Stimulated activated CD8-positive, alpha-beta memory T cell treated with anti-CD3 and anti-CD28 coated beads, Interleukin-4, amount 100 ng/mL, for 1 hour (primary cell): ENCODE measurements at regions not wholly inside any gene's neighbourhood (a gene's known extent, or its start where the extent isn't known, plus 50 kb on each side); places are given as distances from the start of the nearest gene placed in this dataset.

Experiments used
- DNase-seq, 2 donors: peaks; one replicate each; pipeline ENCODE4 v3.0.0-alpha.2; 2020; ENCODE audit warnings: low read depth in 2 of 2, low spot score in 1 of 2

DNA sequence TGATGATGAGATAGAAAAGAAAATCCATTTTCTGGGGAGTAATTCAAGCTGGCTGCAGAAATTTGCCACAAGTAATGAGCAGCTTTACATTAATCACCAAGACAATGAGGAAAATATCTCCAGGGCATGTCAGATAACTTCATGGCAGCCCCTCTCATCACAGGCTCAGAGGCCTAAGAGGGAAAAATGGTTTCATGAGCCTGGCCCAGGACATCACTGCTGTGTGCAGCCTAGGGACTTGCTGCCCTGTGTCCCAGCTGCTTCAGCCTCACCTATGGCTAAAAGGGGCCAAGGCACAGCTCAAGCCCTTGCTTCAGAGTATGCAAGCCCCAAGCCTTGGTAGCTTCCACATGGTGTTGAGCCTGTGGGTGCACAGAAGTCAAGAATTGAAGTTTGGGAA is 161.7 kb downstream of the OPA1 start:
- no peak for DNase-seq

DNA sequence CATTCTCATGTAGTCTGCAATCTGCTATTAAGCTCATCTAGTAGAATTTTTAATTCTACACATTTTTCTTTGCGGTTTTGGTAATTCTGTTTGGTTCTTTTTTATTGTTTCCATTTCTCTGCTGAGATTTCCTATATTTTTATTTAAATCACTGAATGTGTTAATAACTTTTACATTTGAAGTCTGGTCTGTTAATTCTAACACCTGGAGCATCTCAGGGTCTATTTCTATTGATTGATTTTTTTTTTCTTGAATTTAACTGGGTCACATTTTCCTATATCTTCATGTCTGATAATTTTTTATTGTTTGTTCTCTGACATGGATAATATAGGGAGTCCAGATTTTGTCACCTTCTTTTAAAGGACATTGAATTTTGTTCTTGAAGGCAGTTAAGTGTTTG is 163.5 kb downstream of the OPA1 start:
- no peak for DNase-seq

GRCh38 chr3:193757457-193757856 is 164.4 kb downstream of the OPA1 start:
- no peak for DNase-seq

- DNase-seq: no peak
These were observed 169.0 kb downstream of the OPA1 start for GRCh38 chr3:193761969-193762368.

GRCh38 chr3:193762657-193763056 is 169.6 kb downstream of the OPA1 start:
- DNase-seq: no peak

GRCh38 chr3:193764959-193765358 is 172.0 kb downstream of the OPA1 start:
- DNase-seq: no peak

DNA sequence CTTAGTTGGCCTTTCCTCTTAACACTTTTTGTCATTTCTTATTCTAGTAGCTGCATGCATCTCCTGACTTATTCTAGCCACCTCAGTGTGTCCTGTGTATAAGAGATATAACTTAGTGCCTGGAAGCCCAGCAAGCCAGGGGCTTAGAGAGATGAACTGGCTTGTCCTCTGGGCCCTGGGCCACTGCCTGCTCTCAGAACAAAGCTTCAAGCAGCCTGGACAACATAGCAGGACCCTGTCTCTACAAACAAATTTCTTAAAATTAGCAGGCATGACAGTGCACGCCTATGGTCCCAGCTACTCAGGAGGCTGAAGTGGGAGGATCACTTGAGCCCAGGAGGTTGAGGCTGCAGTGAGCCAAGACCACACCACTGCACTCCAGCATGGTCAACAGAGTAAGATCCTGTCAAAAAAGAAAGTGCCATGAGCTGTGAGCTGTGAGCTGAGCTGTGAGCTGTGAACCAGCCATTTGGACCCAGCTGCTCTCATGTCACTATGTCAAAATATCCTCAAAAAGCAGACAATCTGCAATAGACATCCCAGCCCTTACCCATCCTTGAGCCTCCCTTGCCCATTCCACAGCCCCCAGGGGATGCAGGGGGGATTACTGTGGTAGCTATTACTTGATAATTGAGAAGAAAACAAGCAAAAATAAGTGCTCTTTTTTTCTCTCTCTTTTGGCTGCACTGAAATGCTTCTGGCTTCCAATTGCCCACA is 174.5 kb downstream of the OPA1 start:
- DNase-seq: no peak

DNA sequence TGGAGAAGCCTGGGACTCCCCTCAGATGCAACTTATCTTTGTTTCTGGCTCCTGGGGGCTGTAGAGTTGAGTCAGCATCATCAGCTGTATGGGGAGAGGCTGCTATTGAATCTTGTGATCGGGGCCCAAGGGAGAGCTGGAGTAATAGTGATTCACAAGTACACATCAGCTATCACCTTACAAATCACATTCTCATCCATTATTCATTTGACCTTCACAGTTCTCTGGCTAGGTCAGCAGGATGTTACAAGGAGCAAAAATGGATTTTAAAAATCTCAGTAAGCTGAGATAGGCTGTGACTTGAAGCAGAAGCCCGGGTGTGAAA is 175.0 kb downstream of the OPA1 start:
- no peak for DNase-seq

GRCh38 chr3:193769437-193769836 is 176.4 kb downstream of the OPA1 start:
- DNase-seq: no peak

GRCh38 chr3:193771011-193771652 is 178.1 kb downstream of the OPA1 start:
- no peak for DNase-seq

DNA sequence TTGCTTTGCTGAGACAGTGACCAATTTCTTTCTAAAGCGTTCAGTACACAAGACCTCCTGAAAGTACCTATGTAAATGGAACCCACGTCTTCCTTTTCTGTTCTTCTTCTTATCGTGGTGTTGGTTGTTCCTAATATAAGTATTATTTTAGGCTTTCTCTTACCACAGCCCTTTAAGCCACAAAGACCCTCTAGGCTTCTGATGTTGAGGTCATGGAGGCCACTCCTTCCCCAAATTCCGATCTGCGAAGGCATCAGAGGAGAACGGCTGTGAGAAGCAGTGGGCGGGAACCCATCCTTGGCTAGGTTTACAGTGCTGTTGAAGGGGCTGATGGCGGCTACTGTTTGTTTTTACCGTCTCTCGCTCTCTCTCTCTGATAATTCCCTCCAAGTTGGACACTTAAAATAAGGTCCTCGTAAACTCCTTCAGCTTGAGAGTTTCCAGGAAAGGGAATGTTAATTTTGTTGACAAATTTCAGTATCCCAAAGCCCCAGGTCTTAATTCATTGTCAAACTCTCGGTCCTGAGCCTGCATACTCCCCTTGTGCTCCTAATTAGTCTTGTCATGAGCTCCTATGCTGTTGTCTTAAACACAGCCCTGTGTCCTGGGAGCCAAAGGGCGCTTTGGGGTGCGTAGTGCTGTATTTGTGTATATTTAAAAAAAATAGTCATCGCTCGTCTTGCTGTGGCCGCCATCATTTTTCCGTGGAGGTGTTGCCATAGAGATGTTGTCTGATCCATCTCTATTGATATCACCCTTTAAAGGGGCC is 178.8 kb downstream of the OPA1 start:
- DNase-seq: no peak

- DNase-seq: no peak
These were observed 179.4 kb downstream of the OPA1 start for GRCh38 chr3:193772422-193772763.

DNA sequence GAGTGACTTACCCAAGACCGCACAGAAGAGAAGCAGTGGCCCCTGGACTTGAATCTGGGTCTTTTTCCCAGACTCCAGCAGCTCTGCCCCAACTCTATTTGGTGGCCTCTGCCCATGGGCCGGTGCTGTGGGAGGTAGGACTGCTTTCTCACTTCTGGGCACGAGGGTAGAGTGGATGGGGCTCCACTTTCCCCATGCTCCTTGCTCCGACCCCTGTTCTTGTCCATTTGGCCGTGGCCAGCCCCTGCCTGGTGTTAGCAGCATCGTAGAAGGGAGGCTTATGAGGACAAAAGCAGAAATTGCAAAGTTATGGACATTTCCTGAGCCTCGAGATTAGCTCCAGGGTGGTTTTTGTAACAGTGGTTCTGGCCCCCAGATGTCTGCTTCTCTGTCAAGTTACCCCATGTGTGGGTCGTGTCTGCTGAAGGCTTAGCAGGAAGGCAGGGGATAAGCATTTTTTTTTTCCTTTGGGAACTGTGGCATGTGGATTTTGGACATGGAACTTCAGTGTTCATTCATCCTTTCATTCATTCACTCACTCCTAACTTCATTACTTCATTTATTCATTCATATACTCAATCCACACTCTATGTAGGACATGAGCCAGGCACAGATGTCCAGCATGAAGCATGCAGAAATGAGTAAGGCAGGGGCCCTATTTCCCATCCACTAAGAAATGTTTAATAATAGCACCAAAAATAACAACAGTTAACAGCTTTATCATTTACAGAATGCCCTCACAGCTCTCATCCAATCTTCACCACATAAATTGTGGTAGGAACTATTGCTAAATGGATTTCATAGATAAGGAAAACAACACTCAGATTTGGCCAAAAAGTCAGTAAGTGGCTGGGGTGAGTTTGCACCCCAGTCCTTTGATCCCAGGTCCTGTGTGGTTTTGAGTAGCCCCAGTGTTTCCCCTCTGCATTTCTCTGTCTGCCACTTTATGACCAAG is 180.5 kb downstream of the OPA1 start:
- DNase-seq: no peak

GRCh38 chr3:193774272-193774915 is 181.4 kb downstream of the OPA1 start:
- DNase-seq: no peak

DNA sequence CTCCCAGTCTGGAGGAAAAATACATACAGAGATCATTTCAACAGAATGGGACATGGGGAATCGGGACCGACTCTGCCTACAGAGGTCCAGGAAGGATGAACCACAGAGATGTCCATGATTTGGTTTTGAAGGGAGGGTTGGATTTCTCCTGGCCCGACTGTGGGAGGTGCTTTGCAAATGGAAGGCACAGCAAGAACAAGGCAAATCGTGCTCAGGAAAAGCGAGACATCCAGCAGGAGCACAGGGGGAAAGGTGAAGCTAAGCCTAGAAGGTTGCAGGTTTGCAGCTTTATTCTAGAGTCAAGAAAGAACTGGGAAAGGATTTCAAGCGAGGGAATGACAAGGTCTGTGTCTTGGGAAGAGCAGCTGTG is 181.9 kb downstream of the OPA1 start:
- no peak for DNase-seq

- no peak for DNase-seq
These were observed 182.5 kb downstream of the OPA1 start for GRCh38 chr3:193775421-193776077.

- DNase-seq: no peak
These were observed 183.8 kb downstream of the OPA1 start for GRCh38 chr3:193776626-193777358.

DNA sequence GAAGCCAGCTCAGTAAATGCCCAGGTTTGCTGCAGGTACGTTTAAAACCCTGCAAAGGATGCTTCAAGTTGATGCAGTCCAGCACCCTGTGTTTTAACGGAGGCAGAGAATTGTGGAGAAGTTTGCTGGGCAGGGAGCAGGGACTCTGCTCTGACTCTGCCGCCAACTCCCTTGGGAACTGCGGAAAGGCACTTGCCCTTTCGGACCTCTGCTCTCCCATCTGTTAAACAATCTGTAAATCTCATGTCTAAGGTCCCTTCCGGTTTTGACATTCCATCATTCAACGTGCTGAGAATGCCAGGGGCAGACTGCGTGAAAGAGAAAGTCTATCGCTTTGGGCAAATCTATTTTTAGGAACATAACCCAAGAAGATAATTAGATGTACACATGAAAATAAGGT is 184.5 kb downstream of the OPA1 start:
- no peak for DNase-seq

- no peak for DNase-seq
These were observed 185.7 kb downstream of the OPA1 start for GRCh38 chr3:193778676-193779075.

DNA sequence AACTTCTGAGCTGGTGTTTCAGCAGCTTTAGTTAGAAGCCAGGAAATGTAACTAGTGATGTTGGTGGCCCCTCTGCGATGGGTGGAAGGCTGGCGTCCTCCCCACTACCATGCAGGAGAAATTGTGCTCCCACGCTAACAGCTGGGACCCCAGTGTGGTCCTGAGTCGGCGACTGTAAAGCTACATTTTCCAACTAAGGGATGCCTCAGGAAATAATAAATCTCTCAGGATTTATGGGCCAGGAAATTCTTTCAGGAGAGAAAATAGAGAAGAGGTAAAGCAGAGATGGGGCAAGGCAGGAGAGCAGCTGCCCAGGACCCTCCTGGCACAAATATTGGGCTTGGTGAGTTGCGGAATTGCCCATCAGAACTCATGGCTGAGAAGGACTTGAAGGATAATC is 186.9 kb downstream of the OPA1 start:
- DNase-seq: no peak
